ENCODE measurements at regions not wholly inside any gene's neighbourhood (a gene's known extent, or its start where the extent isn't known, plus 50 kb on each side); places are given as distances from the start of the nearest gene placed in this dataset.

DNA sequence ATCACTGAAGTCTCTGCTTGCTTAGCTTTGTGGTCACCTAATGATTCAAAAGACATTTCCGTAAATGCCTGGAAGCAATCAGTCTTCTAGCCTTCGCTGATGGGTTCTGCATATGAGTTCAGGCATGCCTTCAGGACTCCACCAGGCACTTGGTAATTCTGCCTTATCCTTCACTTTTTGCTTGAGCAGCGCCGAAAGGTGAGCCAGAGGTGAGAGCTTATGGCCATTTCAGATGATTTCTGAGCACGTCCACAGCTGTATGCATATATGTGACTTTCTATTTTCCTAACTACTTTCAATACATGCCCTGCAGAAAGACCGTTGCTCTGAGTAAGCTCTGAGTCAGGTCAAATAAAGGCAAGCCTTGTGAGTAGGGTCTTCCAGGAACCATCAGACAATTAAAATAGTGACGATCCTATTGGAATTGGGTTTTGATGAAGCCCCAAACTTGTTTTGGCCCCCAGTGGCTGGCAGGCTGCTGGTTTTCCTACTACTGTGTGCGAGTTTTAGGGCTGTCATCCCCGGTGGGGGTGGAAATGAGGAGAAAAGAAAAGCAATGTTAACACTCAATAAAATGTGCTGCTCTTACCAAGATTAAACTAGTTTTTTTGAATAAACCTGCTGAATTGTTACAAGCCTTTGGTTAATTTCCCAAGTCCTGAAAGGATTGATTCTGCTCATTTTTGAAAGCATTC is 154.4 kb upstream of the AKR1E2 start:
- H3K4me1 ChIP-seq (ENCODE audit: insufficient read depth, low read length): no peaks in the 10 kb centered on the region
- H3K27me3 ChIP-seq (ENCODE audit: insufficient read depth, low read length): peaks cover 10% of the 10 kb centered on the region
- peaks cover 5% of the 10 kb centered on the region for H3K9me3 ChIP-seq (ENCODE audit: low read depth, low read length)
- H3K4me3 ChIP-seq (ENCODE audit: low read length): no peak overlapping the region

DNA sequence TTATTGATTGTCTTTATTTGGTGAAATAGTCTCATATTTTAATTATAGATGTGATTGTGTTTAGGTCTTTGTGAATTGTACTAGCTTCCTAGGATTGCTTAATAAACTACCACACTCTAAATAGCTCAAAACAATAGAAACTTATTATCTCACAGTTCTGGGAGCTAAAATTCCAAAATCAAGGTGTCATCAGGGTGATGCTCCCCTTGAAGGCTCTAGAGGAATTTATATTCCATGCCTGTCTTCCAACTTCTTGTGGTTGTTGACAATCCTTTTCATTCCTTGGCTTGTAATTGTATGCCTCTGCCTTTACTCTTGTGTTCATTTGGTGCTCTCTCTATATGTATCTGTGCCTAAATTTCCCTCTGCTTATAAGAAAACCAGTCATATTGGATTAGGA is 155.3 kb upstream of the AKR1E2 start:
- Histone ChIP-seq H3K9me3 (ENCODE audit: low read depth, low read length) (peaks cover 5% of the 10 kb centered on the region), H3K4me1 (ENCODE audit: insufficient read depth, low read length) (no peaks in the 10 kb centered on the region), H3K4me3 (ENCODE audit: low read length) (no peak overlapping the region), H3K27me3 (ENCODE audit: insufficient read depth, low read length) (peaks cover 8% of the 10 kb centered on the region)

DNA sequence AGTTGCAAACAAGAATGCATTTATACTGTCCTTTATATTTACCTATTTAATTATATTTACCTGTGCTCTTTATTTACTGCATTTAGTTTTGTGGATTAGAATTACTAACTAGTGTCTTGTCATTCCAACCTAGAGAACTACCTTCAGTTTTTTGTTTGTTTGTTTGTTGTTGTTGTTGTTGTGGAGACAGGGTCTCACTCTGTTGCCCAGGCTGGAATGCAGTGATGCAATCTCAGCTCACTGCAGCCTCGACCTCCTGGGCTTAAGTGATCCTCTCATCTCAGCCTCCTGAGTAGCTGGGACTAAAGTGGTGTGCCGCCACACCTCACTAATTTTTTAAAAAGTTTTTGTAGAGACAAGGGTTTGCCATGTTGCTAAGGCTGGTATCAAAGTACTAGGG is 156.4 kb upstream of the AKR1E2 start:
- no peak overlapping the region for H3K4me3 ChIP-seq (ENCODE audit: low read length)
- H3K4me1 ChIP-seq (ENCODE audit: insufficient read depth, low read length): no peaks in the 10 kb centered on the region
- peaks cover 5% of the 10 kb centered on the region for H3K9me3 ChIP-seq (ENCODE audit: low read depth, low read length)
- H3K27me3 ChIP-seq (ENCODE audit: insufficient read depth, low read length): peaks cover 8% of the 10 kb centered on the region

DNA sequence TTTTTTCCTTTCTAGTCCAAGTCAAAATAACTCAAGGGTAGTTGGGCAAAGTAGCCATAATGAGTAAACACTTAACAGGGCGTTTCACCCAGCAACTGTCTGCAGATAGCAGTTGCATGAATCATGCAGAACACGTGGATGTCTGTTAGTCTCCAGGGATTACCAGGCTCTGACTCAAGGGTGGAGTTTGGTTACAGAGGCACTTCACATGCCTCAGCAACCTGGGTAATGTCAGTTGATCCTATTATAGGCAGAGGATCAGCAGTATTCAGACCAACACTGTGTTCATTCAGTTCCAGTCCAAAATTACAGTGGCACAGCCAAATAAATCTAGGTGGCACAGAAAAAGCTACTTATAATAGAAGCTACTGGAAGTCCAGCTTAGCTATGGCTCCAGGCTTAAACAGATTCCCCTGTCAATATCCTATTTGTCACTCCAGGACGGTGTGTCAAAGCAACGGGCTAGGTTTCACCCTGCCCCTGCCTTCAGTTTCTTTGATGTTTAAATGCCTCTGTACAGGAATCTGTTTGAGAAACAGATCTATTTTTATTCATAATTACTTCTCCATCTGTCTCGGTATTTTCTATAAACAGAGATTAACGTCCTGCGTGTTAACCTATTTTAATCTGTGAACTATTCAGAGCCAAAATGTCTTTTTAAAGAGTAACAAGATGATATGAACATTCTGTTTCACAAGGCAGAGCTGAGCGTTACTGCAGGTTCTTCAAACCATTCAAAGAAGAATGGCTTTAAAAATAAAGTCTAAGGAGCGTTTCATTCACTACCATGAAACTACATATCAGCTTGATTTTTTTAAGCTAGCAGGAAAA is 162.6 kb upstream of the AKR1E2 start:
- Histone ChIP-seq H3K27me3 (ENCODE audit: insufficient read depth, low read length) (no peaks in the 10 kb centered on the region), H3K4me3 (ENCODE audit: low read length) (no peak overlapping the region), H3K4me1 (ENCODE audit: insufficient read depth, low read length) (no peaks in the 10 kb centered on the region), H3K9me3 (ENCODE audit: low read depth, low read length) (peaks cover under 1% of the 10 kb centered on the region)

DNA sequence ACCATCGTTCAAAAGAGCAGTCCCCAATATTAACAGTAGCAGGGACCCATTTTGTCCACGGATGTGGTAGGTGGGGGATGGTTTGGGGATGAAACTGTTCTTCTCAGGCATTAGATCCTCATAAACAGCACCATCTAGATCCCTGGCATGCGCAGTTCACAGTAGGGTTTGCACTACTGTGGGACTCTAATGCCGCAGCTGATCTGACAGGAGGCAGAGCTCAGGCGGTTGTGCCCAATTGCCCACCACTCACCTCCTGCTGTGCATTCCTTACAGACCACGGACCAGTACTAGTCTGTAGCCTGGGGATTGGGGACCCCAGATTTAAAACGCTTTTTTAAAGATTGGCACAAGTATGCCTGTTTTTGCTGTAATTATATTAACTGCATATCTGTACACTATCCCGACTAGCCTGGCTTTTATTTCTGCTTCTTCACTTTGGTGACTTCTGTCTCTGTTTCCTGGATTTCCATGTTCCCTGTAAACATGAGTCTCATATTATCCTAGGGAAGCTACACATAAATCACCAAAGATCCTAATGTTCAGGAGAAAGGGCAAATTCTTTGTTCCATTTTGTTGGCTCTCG is 163.3 kb upstream of the AKR1E2 start:
- H3K9me3 ChIP-seq (ENCODE audit: low read depth, low read length): no peaks in the 10 kb centered on the region
- no peaks in the 10 kb centered on the region for H3K4me1 ChIP-seq (ENCODE audit: insufficient read depth, low read length)
- H3K27me3 ChIP-seq (ENCODE audit: insufficient read depth, low read length): no peaks in the 10 kb centered on the region
- H3K4me3 ChIP-seq (ENCODE audit: low read length): no peak overlapping the region

DNA sequence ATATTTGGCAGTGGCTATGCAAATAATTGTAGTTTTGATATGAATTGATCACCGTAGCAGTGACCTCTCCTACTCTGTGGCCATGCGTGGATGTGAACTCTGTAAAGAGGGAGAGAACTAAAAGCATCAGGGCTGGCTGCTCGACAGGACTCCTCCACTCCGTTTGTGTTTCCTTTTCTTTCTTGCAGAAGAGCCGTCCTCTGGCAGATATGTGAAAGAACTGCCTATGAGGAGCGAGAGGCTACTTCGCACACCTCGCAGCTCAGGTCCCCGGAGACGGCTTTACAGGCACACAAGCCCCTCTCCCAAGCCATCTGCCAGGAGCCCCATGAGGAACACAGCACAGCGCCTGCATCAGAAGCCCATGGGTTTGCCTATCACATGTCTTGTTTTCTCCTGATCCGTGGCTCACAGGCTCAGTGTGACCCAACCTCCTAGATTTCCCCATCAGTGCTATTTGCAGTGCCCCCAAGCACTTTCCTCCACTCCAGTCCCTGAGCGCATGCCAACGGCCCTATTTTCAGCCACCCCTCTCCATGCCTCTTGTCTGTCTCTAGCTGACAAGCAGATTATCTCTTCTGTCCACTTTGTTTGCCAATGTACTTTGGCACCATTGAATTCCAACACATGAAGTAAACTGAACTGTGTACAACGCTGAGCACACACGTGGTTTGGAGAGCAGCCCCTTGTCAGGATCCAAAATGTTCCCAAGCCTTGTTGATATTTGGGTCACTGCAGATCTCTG is 164.3 kb upstream of the AKR1E2 start:
- Histone ChIP-seq H3K27me3 (ENCODE audit: insufficient read depth, low read length) (no peaks in the 10 kb centered on the region), H3K9me3 (ENCODE audit: low read depth, low read length) (no peaks in the 10 kb centered on the region), H3K4me1 (ENCODE audit: insufficient read depth, low read length) (no peaks in the 10 kb centered on the region), H3K4me3 (ENCODE audit: low read length) (no peak overlapping the region)

DNA sequence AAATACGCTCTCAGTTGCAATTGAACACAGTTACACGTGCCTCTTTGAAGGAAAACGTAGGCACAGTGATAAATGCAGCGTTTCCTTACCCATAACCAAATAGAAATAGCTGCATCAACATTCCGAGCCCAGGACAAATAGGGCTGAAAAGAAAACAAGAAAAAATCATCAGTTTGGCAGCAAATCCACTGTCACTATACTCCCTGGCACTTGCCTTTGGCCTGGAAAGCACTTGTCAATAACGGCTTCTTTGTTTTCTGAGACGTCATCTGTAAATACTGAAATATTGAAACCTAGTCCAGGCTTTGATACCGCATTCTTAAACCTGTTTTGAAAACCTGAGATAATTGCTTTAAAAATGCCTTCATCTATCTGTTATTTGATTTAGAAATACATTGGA is 167.2 kb upstream of the AKR1E2 start:
- Histone ChIP-seq H3K9me3 (ENCODE audit: low read depth, low read length) (no peaks in the 10 kb centered on the region), H3K4me1 (ENCODE audit: insufficient read depth, low read length) (no peaks in the 10 kb centered on the region), H3K4me3 (ENCODE audit: low read length) (no peak overlapping the region), H3K27me3 (ENCODE audit: insufficient read depth, low read length) (no peaks in the 10 kb centered on the region)

DNA sequence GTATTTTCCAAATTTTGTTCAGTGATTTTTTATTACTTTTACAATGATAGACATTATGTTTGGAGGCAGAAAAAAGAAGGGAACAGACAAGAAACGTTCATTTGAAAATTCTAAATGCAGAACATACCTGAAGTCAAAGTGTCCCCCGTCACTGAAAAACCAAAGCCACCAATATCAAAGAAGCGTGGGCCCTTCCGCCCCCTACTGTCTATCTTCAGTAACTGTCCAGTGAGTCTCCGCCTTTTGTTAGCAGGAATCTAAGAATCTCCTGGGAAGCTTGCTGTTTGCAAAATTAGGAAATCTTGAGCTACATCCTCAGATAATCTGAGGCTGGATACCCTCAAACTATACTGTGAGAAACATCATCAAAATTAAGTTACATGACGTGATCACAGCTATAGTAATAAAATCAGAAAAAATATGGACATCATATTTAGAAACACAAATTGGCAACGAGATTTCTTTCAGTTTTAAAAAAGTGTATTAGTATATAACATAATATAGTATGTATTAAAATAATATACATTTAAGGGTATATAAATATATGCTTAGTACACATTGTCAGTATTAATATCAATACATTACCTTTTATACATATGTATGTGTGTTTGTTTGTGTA is 169.3 kb upstream of the AKR1E2 start:
- Histone ChIP-seq H3K27me3 (ENCODE audit: insufficient read depth, low read length) (no peaks in the 10 kb centered on the region), H3K4me3 (ENCODE audit: low read length) (no peak overlapping the region), H3K4me1 (ENCODE audit: insufficient read depth, low read length) (no peaks in the 10 kb centered on the region), H3K9me3 (ENCODE audit: low read depth, low read length) (no peaks in the 10 kb centered on the region)

DNA sequence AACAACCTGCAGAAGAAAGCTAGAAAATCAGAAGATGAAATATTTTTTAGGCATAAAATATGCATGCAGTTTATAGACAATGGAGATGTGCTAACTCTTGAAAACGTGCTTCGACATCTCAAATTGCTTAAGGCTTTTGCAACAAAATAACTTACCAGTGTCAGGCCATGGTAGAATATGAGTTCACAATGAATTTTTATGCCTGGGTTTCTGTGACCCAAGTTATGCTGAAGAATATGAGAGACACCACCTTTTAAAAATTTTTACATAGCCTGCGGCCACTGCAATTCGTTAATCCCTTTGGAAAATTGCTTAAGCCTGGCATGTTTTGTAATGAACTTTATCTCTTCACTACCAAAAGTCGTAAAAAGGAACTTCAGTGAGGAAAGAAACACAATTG is 170.1 kb upstream of the AKR1E2 start:
- Histone ChIP-seq H3K4me3 (ENCODE audit: low read length) (no peak overlapping the region), H3K9me3 (ENCODE audit: low read depth, low read length) (no peaks in the 10 kb centered on the region), H3K4me1 (ENCODE audit: insufficient read depth, low read length) (no peaks in the 10 kb centered on the region), H3K27me3 (ENCODE audit: insufficient read depth, low read length) (no peaks in the 10 kb centered on the region)

DNA sequence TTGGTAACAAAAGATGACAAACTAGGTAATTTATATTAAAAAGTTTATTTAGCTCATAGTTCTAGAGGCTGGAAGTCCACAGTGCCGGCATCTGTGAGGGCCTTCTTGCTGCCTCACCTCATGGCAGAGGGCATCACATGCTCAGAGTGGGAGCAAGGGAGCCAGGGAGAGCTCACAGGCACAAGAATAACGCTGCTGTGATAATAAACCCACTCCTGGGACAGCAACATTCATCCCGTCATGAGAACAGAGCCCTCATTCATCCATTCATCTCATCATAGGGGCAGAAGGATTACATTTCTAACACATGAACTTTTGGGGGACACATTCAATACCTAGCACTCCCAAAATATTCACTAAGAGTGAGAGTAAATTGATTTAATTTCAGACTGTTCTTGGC is 170.6 kb upstream of the AKR1E2 start:
- no peaks in the 10 kb centered on the region for H3K27me3 ChIP-seq (ENCODE audit: insufficient read depth, low read length)
- no peaks in the 10 kb centered on the region for H3K4me1 ChIP-seq (ENCODE audit: insufficient read depth, low read length)
- no peaks in the 10 kb centered on the region for H3K9me3 ChIP-seq (ENCODE audit: low read depth, low read length)
- no peak overlapping the region for H3K4me3 ChIP-seq (ENCODE audit: low read length)

DNA sequence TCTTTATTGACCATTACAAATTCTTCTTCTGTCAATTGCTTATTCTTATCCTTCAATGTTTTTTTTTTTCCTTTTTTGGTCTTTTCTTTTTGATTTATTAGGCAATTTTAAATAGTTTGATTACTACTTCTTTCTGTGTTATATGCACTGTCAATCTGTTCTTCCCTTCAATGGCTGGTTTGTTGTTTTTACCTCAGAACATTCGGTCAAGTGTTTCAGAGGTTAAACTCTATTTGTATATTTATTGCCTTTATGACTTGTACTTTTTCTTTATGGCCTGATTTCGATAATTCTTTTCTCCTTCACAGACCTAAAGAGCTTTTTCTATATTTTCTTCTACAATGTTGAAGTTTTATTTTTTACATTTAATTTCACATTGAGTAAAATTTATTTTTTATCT is 171.5 kb upstream of the AKR1E2 start:
- Histone ChIP-seq H3K9me3 (ENCODE audit: low read depth, low read length) (no peaks in the 10 kb centered on the region), H3K4me1 (ENCODE audit: insufficient read depth, low read length) (no peaks in the 10 kb centered on the region), H3K27me3 (ENCODE audit: insufficient read depth, low read length) (no peaks in the 10 kb centered on the region), H3K4me3 (ENCODE audit: low read length) (no peak overlapping the region)

DNA sequence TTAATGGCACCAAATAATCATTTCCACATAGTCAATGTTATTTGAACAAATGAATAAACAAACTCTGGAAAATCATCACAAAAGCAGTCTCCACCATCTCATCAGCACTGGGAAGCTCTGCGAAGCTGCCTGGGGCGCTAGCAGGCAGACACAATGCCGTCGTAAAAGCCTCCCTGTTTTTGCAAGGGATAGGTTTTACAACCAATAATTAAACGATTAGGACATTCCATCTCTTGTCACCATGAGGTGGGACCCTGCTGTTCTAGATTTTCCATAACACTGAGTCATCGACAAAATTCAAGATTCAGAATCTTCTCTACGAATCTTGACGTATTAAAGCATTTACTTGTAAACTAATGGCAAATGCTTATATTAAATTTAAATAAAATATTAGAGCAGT is 172.8 kb upstream of the AKR1E2 start:
- Histone ChIP-seq H3K9me3 (ENCODE audit: low read depth, low read length) (no peaks in the 10 kb centered on the region), H3K4me3 (ENCODE audit: low read length) (no peak overlapping the region), H3K27me3 (ENCODE audit: insufficient read depth, low read length) (no peaks in the 10 kb centered on the region), H3K4me1 (ENCODE audit: insufficient read depth, low read length) (no peaks in the 10 kb centered on the region)

DNA sequence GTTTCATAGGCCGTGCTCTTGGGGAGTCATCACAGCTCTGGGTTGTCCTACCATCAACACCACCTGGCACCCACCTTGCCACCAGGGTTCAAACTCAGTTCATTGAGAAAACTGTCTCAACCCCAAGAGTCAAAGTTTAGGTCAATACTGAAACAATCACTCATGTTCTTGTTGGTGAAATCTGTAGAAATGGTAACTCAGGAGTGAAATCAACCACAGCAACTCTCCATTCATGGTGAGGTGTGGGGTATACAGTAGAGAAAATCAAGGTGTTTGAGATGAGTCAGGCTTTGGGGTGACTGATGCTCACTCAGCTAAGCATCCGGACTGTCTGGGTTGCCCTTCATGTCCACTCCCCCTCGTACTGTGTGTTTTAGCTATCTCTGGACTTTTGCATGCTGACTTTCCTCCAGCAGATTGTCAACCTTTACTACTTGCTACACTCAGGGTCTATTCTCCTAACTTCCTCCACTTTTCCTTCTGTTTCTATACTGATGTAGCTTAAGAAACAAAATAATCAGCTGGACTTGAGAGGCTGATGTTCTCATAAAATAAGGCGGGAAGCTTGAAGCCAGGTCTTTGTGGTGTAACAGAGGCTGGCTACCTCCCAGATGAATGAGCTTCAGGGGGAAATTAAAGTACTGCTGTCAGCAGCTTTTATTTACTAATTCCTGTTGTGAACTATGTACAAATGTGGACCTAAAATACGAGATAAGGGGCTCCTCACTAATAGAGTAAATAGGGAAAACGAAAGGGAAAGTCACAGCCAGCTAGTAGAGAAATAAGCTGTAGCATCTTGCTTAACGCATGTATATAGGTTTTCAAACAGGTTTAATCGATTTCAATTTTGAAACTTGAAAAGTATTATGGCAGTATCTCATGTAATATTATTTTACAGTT is 173.6 kb upstream of the AKR1E2 start:
- Histone ChIP-seq H3K27me3 (ENCODE audit: insufficient read depth, low read length) (no peaks in the 10 kb centered on the region), H3K4me1 (ENCODE audit: insufficient read depth, low read length) (no peaks in the 10 kb centered on the region), H3K4me3 (ENCODE audit: low read length) (no peak overlapping the region), H3K9me3 (ENCODE audit: low read depth, low read length) (no peaks in the 10 kb centered on the region)

DNA sequence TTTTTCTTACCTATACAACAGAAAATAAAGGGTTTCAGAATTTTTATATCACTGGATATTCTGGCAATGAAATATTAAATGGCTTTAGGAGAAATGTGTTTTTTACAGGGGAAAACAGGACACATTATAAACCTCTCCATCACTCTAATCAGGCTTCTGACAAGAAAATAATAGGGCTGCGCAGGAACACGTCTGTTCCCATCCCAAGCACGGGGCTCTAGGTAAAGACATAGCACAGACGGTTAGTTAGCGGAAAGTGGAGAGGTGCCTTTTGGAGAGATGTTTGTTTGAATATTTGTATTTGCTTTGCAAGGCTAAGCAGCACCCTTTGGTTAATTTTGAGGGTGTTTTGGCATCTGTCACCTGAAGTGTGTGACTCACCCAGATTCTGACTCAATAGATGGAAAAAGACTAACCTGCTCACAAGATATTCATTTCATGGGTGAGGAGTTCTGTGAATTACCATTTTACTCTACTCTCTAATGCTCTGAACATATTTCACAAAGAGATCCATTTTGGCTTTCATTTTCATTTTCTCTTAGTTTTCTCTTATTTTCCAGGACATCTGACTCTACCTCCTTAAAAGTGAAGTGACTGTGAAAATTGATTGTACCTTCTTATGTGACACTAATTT is 174.5 kb upstream of the AKR1E2 start:
- H3K4me1 ChIP-seq (ENCODE audit: insufficient read depth, low read length): no peaks in the 10 kb centered on the region
- H3K27me3 ChIP-seq (ENCODE audit: insufficient read depth, low read length): no peaks in the 10 kb centered on the region
- no peak overlapping the region for H3K4me3 ChIP-seq (ENCODE audit: low read length)
- H3K9me3 ChIP-seq (ENCODE audit: low read depth, low read length): no peaks in the 10 kb centered on the region

All from mononuclear cell (primary cell).